ENCODE measurements at regions not wholly inside any gene's neighbourhood (a gene's known extent, or its start where the extent isn't known, plus 50 kb on each side); places are given as distances from the start of the nearest gene placed in this dataset.

DNA sequence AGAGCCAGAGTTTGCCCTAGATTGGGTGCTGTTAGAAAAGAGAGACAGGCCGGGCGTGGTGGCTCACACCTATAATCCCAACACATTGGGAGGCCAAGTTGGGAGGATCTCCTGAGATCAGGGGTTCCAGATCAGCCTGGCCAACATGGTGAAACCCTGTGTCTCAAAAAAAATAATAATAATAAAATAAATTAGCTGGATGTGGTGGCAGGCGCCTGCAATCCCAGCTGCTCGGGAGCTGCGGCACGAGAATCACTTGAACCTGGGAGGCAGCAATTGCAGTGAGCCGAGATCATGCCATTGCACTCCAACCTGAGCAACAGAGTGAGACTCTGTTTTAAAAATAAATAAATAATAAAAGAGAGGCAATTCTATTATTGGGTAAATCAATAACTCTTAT is 199.2 kb upstream of the GUCY1A2 start:
- DNase-seq (ENCODE audit: low read depth, low spot score): no peak
- no peak overlapping the region for H3K4me3 ChIP-seq
- no peaks in the 10 kb centered on the region for H3K9me3 ChIP-seq (ENCODE audit: low read depth, low read length)
- no peaks in the 10 kb centered on the region for H3K36me3 ChIP-seq (ENCODE audit: insufficient read depth, low read length)
- no peak overlapping the region for H3K9ac ChIP-seq (ENCODE audit: insufficient read length)
- TF ChIP-seq FOXP2 (optimal IDR thresholded peaks at IDR 0.05; ENCODE audit: control extremely low read depth, extremely low read length, insufficient read depth) (no peak), POLR2AphosphoS5 (IDR thresholded peaks at IDR 0.05; ENCODE audit: borderline replicate concordance, low read depth, low read length) (no peak), EZH2 (IDR thresholded peaks at IDR 0.05) (no peak)
- no peak overlapping the region for H3K27ac ChIP-seq

GRCh38 chr11:107215010-107215409 is 196.7 kb upstream of the GUCY1A2 start:
- no peaks in the 10 kb centered on the region for H3K9me3 ChIP-seq (ENCODE audit: low read depth, low read length)
- H3K36me3 ChIP-seq (ENCODE audit: insufficient read depth, low read length): no peaks in the 10 kb centered on the region
- H3K4me3 ChIP-seq: no peak overlapping the region
- no peak for TF ChIP-seq POLR2AphosphoS5 (IDR thresholded peaks at IDR 0.05; ENCODE audit: borderline replicate concordance, low read depth, low read length)
- no peak for TF ChIP-seq EZH2 (IDR thresholded peaks at IDR 0.05)
- no peak overlapping the region for H3K9ac ChIP-seq (ENCODE audit: insufficient read length)
- no peak for DNase-seq (ENCODE audit: low read depth, low spot score)
- no peak overlapping the region for H3K27ac ChIP-seq

GRCh38 chr11:107203656-107204055 is 185.4 kb upstream of the GUCY1A2 start:
- H3K9me3 ChIP-seq (ENCODE audit: low read depth, low read length): no peaks in the 10 kb centered on the region
- H3K36me3 ChIP-seq (ENCODE audit: insufficient read depth, low read length): no peaks in the 10 kb centered on the region
- TF ChIP-seq EZH2 (IDR thresholded peaks at IDR 0.05): no peak
- no peak for TF ChIP-seq POLR2AphosphoS5 (IDR thresholded peaks at IDR 0.05; ENCODE audit: borderline replicate concordance, low read depth, low read length)
- no peak for TF ChIP-seq FOXP2 (optimal IDR thresholded peaks at IDR 0.05; ENCODE audit: control extremely low read depth, extremely low read length, insufficient read depth)
- H3K27ac ChIP-seq: no peak overlapping the region
- no peak for DNase-seq (ENCODE audit: low read depth, low spot score)
- H3K9ac ChIP-seq (ENCODE audit: insufficient read length): no peak overlapping the region
- H3K4me3 ChIP-seq: no peak overlapping the region

GRCh38 chr11:107202241-107202640 is 184.0 kb upstream of the GUCY1A2 start:
- Histone ChIP-seq H3K27ac (no peak overlapping the region), H3K4me3 (no peak overlapping the region), H3K9ac (ENCODE audit: insufficient read length) (no peak overlapping the region), H3K36me3 (ENCODE audit: insufficient read depth, low read length) (no peaks in the 10 kb centered on the region), H3K9me3 (ENCODE audit: low read depth, low read length) (no peaks in the 10 kb centered on the region)
- no peak for TF ChIP-seq POLR2AphosphoS5 (IDR thresholded peaks at IDR 0.05; ENCODE audit: borderline replicate concordance, low read depth, low read length)
- TF ChIP-seq FOXP2 (optimal IDR thresholded peaks at IDR 0.05; ENCODE audit: control extremely low read depth, extremely low read length, insufficient read depth): no peak
- TF ChIP-seq EZH2 (IDR thresholded peaks at IDR 0.05): no peak
- DNase-seq (ENCODE audit: low read depth, low spot score): no peak

DNA sequence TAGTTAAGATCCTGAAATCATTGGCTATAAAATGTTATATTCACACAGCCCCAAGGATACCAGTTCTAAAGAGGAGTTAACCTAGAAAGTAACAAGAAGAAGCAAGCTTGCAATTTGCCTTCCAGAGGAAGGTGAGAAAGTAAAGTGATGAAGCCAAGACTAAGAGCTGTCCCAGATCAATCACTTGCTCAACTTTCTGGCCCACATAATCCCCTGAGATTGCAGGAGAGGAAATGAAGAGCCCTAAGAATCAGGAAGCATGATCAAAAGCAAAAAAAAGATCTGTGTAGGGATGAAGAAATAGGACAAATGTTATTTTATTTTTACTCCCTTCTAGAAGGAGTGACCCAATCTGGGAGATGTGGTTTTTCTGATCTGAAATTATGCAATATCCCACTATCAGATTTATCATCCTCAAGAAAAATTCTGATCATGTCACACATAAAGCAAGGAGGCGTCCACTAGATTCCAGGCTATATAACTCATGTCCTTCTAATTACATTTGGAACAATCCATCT is 180.3 kb upstream of the GUCY1A2 start:
- Histone ChIP-seq H3K9me3 (ENCODE audit: low read depth, low read length) (no peaks in the 10 kb centered on the region), H3K36me3 (ENCODE audit: insufficient read depth, low read length) (no peaks in the 10 kb centered on the region), H3K4me3 (no peak overlapping the region), H3K9ac (ENCODE audit: insufficient read length) (no peak overlapping the region), H3K27ac (no peak overlapping the region)
- no peak for DNase-seq (ENCODE audit: low read depth, low spot score)
- no peak for TF ChIP-seq POLR2AphosphoS5 (IDR thresholded peaks at IDR 0.05; ENCODE audit: borderline replicate concordance, low read depth, low read length)
- no peak for TF ChIP-seq EZH2 (IDR thresholded peaks at IDR 0.05)
- TF ChIP-seq FOXP2 (optimal IDR thresholded peaks at IDR 0.05; ENCODE audit: control extremely low read depth, extremely low read length, insufficient read depth): no peak

DNA sequence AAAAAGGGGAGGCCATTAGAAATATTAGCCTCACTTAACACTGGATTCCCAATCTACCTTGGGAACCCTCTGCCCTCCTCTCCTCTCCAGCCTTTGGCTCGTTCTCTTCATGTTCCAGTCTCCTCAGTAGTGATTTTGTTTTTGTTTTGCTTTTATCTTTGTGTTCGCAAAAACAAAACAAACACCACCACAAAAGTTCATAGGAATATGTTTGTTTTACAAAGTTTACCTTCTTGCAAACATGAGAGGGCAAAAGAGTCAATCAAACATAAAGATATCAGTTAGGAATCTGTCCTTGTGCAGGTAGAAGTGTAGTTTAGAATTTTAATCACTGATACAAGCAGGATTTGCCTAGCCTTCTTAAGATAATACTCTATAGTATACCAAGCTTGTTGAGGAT is 179.7 kb upstream of the GUCY1A2 start:
- Histone ChIP-seq H3K9ac (ENCODE audit: insufficient read length) (no peak overlapping the region), H3K9me3 (ENCODE audit: low read depth, low read length) (no peaks in the 10 kb centered on the region), H3K4me3 (no peak overlapping the region), H3K27ac (no peak overlapping the region), H3K36me3 (ENCODE audit: insufficient read depth, low read length) (no peaks in the 10 kb centered on the region)
- DNase-seq (ENCODE audit: low read depth, low spot score): no peak
- TF ChIP-seq EZH2 (IDR thresholded peaks at IDR 0.05): no peak
- no peak for TF ChIP-seq POLR2AphosphoS5 (IDR thresholded peaks at IDR 0.05; ENCODE audit: borderline replicate concordance, low read depth, low read length)
- no peak for TF ChIP-seq FOXP2 (optimal IDR thresholded peaks at IDR 0.05; ENCODE audit: control extremely low read depth, extremely low read length, insufficient read depth)

GRCh38 chr11:107196732-107197131 is 178.5 kb upstream of the GUCY1A2 start:
- Histone ChIP-seq H3K9ac (ENCODE audit: insufficient read length) (no peak overlapping the region), H3K4me3 (no peak overlapping the region), H3K27ac (no peak overlapping the region), H3K9me3 (ENCODE audit: low read depth, low read length) (no peaks in the 10 kb centered on the region), H3K36me3 (ENCODE audit: insufficient read depth, low read length) (no peaks in the 10 kb centered on the region)
- no peak for DNase-seq (ENCODE audit: low read depth, low spot score)
- no peak for TF ChIP-seq FOXP2 (optimal IDR thresholded peaks at IDR 0.05; ENCODE audit: control extremely low read depth, extremely low read length, insufficient read depth)

GRCh38 chr11:107184986-107185385 is 166.7 kb upstream of the GUCY1A2 start:
- Histone ChIP-seq H3K4me3 (no peak overlapping the region), H3K36me3 (ENCODE audit: insufficient read depth, low read length) (no peaks in the 10 kb centered on the region), H3K27ac (no peak overlapping the region), H3K9ac (ENCODE audit: insufficient read length) (no peak overlapping the region), H3K9me3 (ENCODE audit: low read depth, low read length) (no peaks in the 10 kb centered on the region)
- TF ChIP-seq FOXP2 (optimal IDR thresholded peaks at IDR 0.05; ENCODE audit: control extremely low read depth, extremely low read length, insufficient read depth) (no peak), EZH2 (IDR thresholded peaks at IDR 0.05) (no peak), POLR2AphosphoS5 (IDR thresholded peaks at IDR 0.05; ENCODE audit: borderline replicate concordance, low read depth, low read length) (no peak)
- DNase-seq (ENCODE audit: low read depth, low spot score): no peak

DNA sequence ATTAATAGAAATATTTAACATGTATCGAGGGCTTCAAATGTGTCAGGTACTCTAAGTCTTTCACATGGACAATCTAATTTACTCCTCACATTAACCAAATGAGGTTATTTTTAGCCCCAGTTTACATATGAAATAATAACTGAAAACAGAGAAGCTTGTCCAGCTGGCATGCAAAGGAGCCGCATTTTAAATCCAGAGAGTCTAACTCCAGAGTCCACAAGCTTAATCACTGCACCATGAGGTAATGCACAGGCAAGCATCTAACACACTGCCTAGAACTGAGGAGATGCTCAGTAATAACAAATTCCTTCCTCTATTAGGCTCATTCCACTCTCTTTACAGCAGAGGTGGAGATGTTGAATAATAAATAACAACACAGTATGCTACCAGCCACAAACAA is 165.7 kb upstream of the GUCY1A2 start:
- no peak overlapping the region for H3K9ac ChIP-seq (ENCODE audit: insufficient read length)
- no peak overlapping the region for H3K27ac ChIP-seq
- H3K9me3 ChIP-seq (ENCODE audit: low read depth, low read length): no peaks in the 10 kb centered on the region
- no peak for DNase-seq (ENCODE audit: low read depth, low spot score)
- no peak for TF ChIP-seq EZH2 (IDR thresholded peaks at IDR 0.05)
- TF ChIP-seq POLR2AphosphoS5 (IDR thresholded peaks at IDR 0.05; ENCODE audit: borderline replicate concordance, low read depth, low read length): no peak
- TF ChIP-seq FOXP2 (optimal IDR thresholded peaks at IDR 0.05; ENCODE audit: control extremely low read depth, extremely low read length, insufficient read depth): no peak
- no peaks in the 10 kb centered on the region for H3K36me3 ChIP-seq (ENCODE audit: insufficient read depth, low read length)
- H3K4me3 ChIP-seq: no peak overlapping the region

All from SK-N-MC (cell line).